ENCODE measurements at regions not wholly inside any gene's neighbourhood (a gene's known extent, or its start where the extent isn't known, plus 50 kb on each side); places are given as distances from the start of the nearest gene placed in this dataset.

- Histone ChIP-seq H3K36me3 (ENCODE audit: control insufficient read depth, low read depth, low read length) (no peaks in the 10 kb centered on the region), H3K4me3 (ENCODE audit: low read length) (no peak overlapping the region), H3K9ac (ENCODE audit: low read length) (no peak overlapping the region), H3K4me1 (ENCODE audit: control insufficient read depth, low read depth, low read length) (no peaks in the 10 kb centered on the region), H3K27me3 (ENCODE audit: control insufficient read depth, insufficient read depth, low read length) (no peaks in the 10 kb centered on the region), H3K9me3 (ENCODE audit: control insufficient read depth, low read depth, low read length) (no peaks in the 10 kb centered on the region), H3K27ac (ENCODE audit: low read length) (no peak overlapping the region)
Measured at GRCh38 chr5:164000819-164001218, 495.4 kb downstream of the MAT2B start.

GRCh38 chr5:164002214-164002613 is 496.8 kb downstream of the MAT2B start:
- no peak overlapping the region for H3K27ac ChIP-seq (ENCODE audit: low read length)

GRCh38 chr5:164002628-164003027 is 497.2 kb downstream of the MAT2B start:
- Histone ChIP-seq H3K36me3 (ENCODE audit: control insufficient read depth, low read depth, low read length) (no peaks in the 10 kb centered on the region), H3K27ac (ENCODE audit: low read length) (no peak overlapping the region), H3K9ac (ENCODE audit: low read length) (no peak overlapping the region), H3K27me3 (ENCODE audit: control insufficient read depth, insufficient read depth, low read length) (no peaks in the 10 kb centered on the region), H3K9me3 (ENCODE audit: control insufficient read depth, low read depth, low read length) (no peaks in the 10 kb centered on the region), H3K4me3 (ENCODE audit: low read length) (no peak overlapping the region), H3K4me1 (ENCODE audit: control insufficient read depth, low read depth, low read length) (no peaks in the 10 kb centered on the region)

More at GRCh38 chr5:164002214-164002613, 496.8 kb downstream of the MAT2B start:
- Histone ChIP-seq H3K36me3 (ENCODE audit: control insufficient read depth, low read depth, low read length) (no peaks in the 10 kb centered on the region), H3K9me3 (ENCODE audit: control insufficient read depth, low read depth, low read length) (no peaks in the 10 kb centered on the region), H3K27me3 (ENCODE audit: control insufficient read depth, insufficient read depth, low read length) (no peaks in the 10 kb centered on the region), H3K9ac (ENCODE audit: low read length) (no peak overlapping the region), H3K4me3 (ENCODE audit: low read length) (no peak overlapping the region), H3K4me1 (ENCODE audit: control insufficient read depth, low read depth, low read length) (no peaks in the 10 kb centered on the region)

- H3K27ac ChIP-seq (ENCODE audit: low read length): no peak overlapping the region
- H3K36me3 ChIP-seq (ENCODE audit: control insufficient read depth, low read depth, low read length): no peaks in the 10 kb centered on the region
- no peak overlapping the region for H3K9ac ChIP-seq (ENCODE audit: low read length)
- H3K4me3 ChIP-seq (ENCODE audit: low read length): no peak overlapping the region
- no peaks in the 10 kb centered on the region for H3K27me3 ChIP-seq (ENCODE audit: control insufficient read depth, insufficient read depth, low read length)
- H3K4me1 ChIP-seq (ENCODE audit: control insufficient read depth, low read depth, low read length): no peaks in the 10 kb centered on the region
- H3K9me3 ChIP-seq (ENCODE audit: control insufficient read depth, low read depth, low read length): no peaks in the 10 kb centered on the region
Measured at GRCh38 chr5:164005071-164005470, 499.7 kb downstream of the MAT2B start.

- Histone ChIP-seq H3K27me3 (ENCODE audit: control insufficient read depth, insufficient read depth, low read length) (no peaks in the 10 kb centered on the region), H3K9ac (ENCODE audit: low read length) (no peak overlapping the region), H3K4me1 (ENCODE audit: control insufficient read depth, low read depth, low read length) (no peaks in the 10 kb centered on the region), H3K4me3 (ENCODE audit: low read length) (no peak overlapping the region), H3K9me3 (ENCODE audit: control insufficient read depth, low read depth, low read length) (no peaks in the 10 kb centered on the region), H3K36me3 (ENCODE audit: control insufficient read depth, low read depth, low read length) (no peaks in the 10 kb centered on the region), H3K27ac (ENCODE audit: low read length) (no peak overlapping the region)
Measured at GRCh38 chr5:164007064-164007463, 501.6 kb downstream of the MAT2B start.

- H3K9me3 ChIP-seq (ENCODE audit: control insufficient read depth, low read depth, low read length): no peaks in the 10 kb centered on the region
- no peak overlapping the region for H3K27ac ChIP-seq (ENCODE audit: low read length)
- H3K27me3 ChIP-seq (ENCODE audit: control insufficient read depth, insufficient read depth, low read length): no peaks in the 10 kb centered on the region
- peaks cover 3% of the 10 kb centered on the region for H3K4me1 ChIP-seq (ENCODE audit: control insufficient read depth, low read depth, low read length)
- H3K9ac ChIP-seq (ENCODE audit: low read length): no peak overlapping the region
- no peaks in the 10 kb centered on the region for H3K36me3 ChIP-seq (ENCODE audit: control insufficient read depth, low read depth, low read length)
- H3K4me3 ChIP-seq (ENCODE audit: low read length): no peak overlapping the region
Measured at GRCh38 chr5:164009621-164010020, 504.2 kb downstream of the MAT2B start.

GRCh38 chr5:164010900-164011299 is 505.5 kb downstream of the MAT2B start:
- no peaks in the 10 kb centered on the region for H3K36me3 ChIP-seq (ENCODE audit: control insufficient read depth, low read depth, low read length)
- no peaks in the 10 kb centered on the region for H3K27me3 ChIP-seq (ENCODE audit: control insufficient read depth, insufficient read depth, low read length)

GRCh38 chr5:164012371-164012770 is 507.0 kb downstream of the MAT2B start:
- no peak overlapping the region for H3K4me3 ChIP-seq (ENCODE audit: low read length)
- H3K27ac ChIP-seq (ENCODE audit: low read length): no peak overlapping the region
- H3K9me3 ChIP-seq (ENCODE audit: control insufficient read depth, low read depth, low read length): no peaks in the 10 kb centered on the region
- no peaks in the 10 kb centered on the region for H3K27me3 ChIP-seq (ENCODE audit: control insufficient read depth, insufficient read depth, low read length)
- H3K9ac ChIP-seq (ENCODE audit: low read length): no peak overlapping the region
- H3K4me1 ChIP-seq (ENCODE audit: control insufficient read depth, low read depth, low read length): peaks cover 3% of the 10 kb centered on the region
- no peaks in the 10 kb centered on the region for H3K36me3 ChIP-seq (ENCODE audit: control insufficient read depth, low read depth, low read length)

More at GRCh38 chr5:164010900-164011299, 505.5 kb downstream of the MAT2B start:
- no peak overlapping the region for H3K27ac ChIP-seq (ENCODE audit: low read length)
- H3K4me3 ChIP-seq (ENCODE audit: low read length): no peak overlapping the region
- peaks cover 3% of the 10 kb centered on the region for H3K4me1 ChIP-seq (ENCODE audit: control insufficient read depth, low read depth, low read length)
- H3K9me3 ChIP-seq (ENCODE audit: control insufficient read depth, low read depth, low read length): no peaks in the 10 kb centered on the region
- H3K9ac ChIP-seq (ENCODE audit: low read length): no peak overlapping the region

- H3K9ac ChIP-seq (ENCODE audit: low read length): no peak overlapping the region
- H3K4me1 ChIP-seq (ENCODE audit: control insufficient read depth, low read depth, low read length): peaks cover 3% of the 10 kb centered on the region
- no peaks in the 10 kb centered on the region for H3K36me3 ChIP-seq (ENCODE audit: control insufficient read depth, low read depth, low read length)
- H3K27me3 ChIP-seq (ENCODE audit: control insufficient read depth, insufficient read depth, low read length): no peaks in the 10 kb centered on the region
- H3K4me3 ChIP-seq (ENCODE audit: low read length): no peak overlapping the region
- no peaks in the 10 kb centered on the region for H3K9me3 ChIP-seq (ENCODE audit: control insufficient read depth, low read depth, low read length)
- H3K27ac ChIP-seq (ENCODE audit: low read length): no peak overlapping the region
Measured at GRCh38 chr5:164013077-164013670, 507.8 kb downstream of the MAT2B start.

GRCh38 chr5:164020116-164020515 is 514.7 kb downstream of the MAT2B start:
- Histone ChIP-seq H3K9ac (ENCODE audit: low read length) (no peak overlapping the region), H3K36me3 (ENCODE audit: control insufficient read depth, low read depth, low read length) (no peaks in the 10 kb centered on the region), H3K9me3 (ENCODE audit: control insufficient read depth, low read depth, low read length) (no peaks in the 10 kb centered on the region), H3K4me1 (ENCODE audit: control insufficient read depth, low read depth, low read length) (no peaks in the 10 kb centered on the region), H3K4me3 (ENCODE audit: low read length) (no peak overlapping the region), H3K27ac (ENCODE audit: low read length) (no peak overlapping the region), H3K27me3 (ENCODE audit: control insufficient read depth, insufficient read depth, low read length) (no peaks in the 10 kb centered on the region)

GRCh38 chr5:164027738-164028137 is 522.3 kb downstream of the MAT2B start:
- no peaks in the 10 kb centered on the region for H3K27me3 ChIP-seq (ENCODE audit: control insufficient read depth, insufficient read depth, low read length)
- no peaks in the 10 kb centered on the region for H3K4me1 ChIP-seq (ENCODE audit: control insufficient read depth, low read depth, low read length)
- H3K9me3 ChIP-seq (ENCODE audit: control insufficient read depth, low read depth, low read length): no peaks in the 10 kb centered on the region
- H3K4me3 ChIP-seq (ENCODE audit: low read length): no peak overlapping the region
- H3K9ac ChIP-seq (ENCODE audit: low read length): no peak overlapping the region
- H3K36me3 ChIP-seq (ENCODE audit: control insufficient read depth, low read depth, low read length): no peaks in the 10 kb centered on the region
- H3K27ac ChIP-seq (ENCODE audit: low read length): no peak overlapping the region

GRCh38 chr5:164038128-164038783 is 532.8 kb downstream of the MAT2B start:
- H3K9me3 ChIP-seq (ENCODE audit: control insufficient read depth, low read depth, low read length): no peaks in the 10 kb centered on the region
- no peak overlapping the region for H3K27ac ChIP-seq (ENCODE audit: low read length)
- no peaks in the 10 kb centered on the region for H3K27me3 ChIP-seq (ENCODE audit: control insufficient read depth, insufficient read depth, low read length)
- H3K36me3 ChIP-seq (ENCODE audit: control insufficient read depth, low read depth, low read length): no peaks in the 10 kb centered on the region
- H3K9ac ChIP-seq (ENCODE audit: low read length): no peak overlapping the region
- H3K4me1 ChIP-seq (ENCODE audit: control insufficient read depth, low read depth, low read length): no peaks in the 10 kb centered on the region
- no peak overlapping the region for H3K4me3 ChIP-seq (ENCODE audit: low read length)
